IMR-90 (cell line): ENCODE measurements at regions not wholly inside any gene's neighbourhood (a gene's known extent, or its start where the extent isn't known, plus 50 kb on each side); places are given as distances from the start of the nearest gene placed in this dataset.
A peak's percentile ranks its signal among the peaks of the same experiment; 100 is the strongest.

ENCODE experiments used
- ATAC-seq: fragments of 200-7000 bp; cut with Tn5 transposase; 2 replicates; pipeline ENCODE4 v1.9.1; 2020; ENCODE audit warnings: low read depth, mild to moderate bottlenecking, moderate library complexity
- BruUV-seq: library from RNA; stranded (reverse); fragments of 400-500 nt; replicated peaks from 2 replicates; lab custom pipeline; 2021; lab: Mats Ljungman, UMichigan
- CTCF ChIA-PET: fragments of 300-600 bp; formaldehyde crosslinking; extraction: SDS; loops from one replicate; lab custom pipeline; 2021; ENCODE audit warnings: antibody characterized with exemption; lab: Yijun Ruan, JAX
- POLR2A ChIA-PET: fragments of 300-600 bp; sonication (Branson Sonifier 250); formaldehyde crosslinking; loops from one replicate; lab custom pipeline; 2022; ENCODE audit warnings: antibody characterized with exemption; ENCODE audit not compliant: unreplicated experiment; lab: Charles Lee
- DNase-seq: peaks from one replicate; pipeline ENCODE4 v3.0.0; 2013
- H2AFZ ChIP-seq: replicated peaks from 2 replicates; pipeline ENCODE3; 2013; ENCODE audit warnings: low read length, mild to moderate bottlenecking; ENCODE audit not compliant: poor library complexity
- H2AK5ac ChIP-seq: 2 replicates; pipeline ENCODE4 v1.6.1; 2013; ENCODE audit warnings: low read depth, low read length, inconsistent platforms
- H2AK9ac ChIP-seq: replicated peaks from 2 replicates; pipeline ENCODE3; 2013; ENCODE audit warnings: mild to moderate bottlenecking, low read depth, low read length, moderate library complexity; ENCODE audit not compliant: poor library complexity
- H2BK120ac ChIP-seq: 2 replicates; pipeline ENCODE4 v1.6.1; 2013; ENCODE audit warnings: low read depth, low read length, inconsistent platforms
- H2BK15ac ChIP-seq: 3 replicates; pipeline ENCODE4 v1.6.1; 2013; ENCODE audit warnings: low read depth, low read length, inconsistent platforms
- H2BK20ac ChIP-seq: 2 replicates; pipeline ENCODE4 v1.6.1; 2013; ENCODE audit warnings: low read depth, mild to moderate bottlenecking, inconsistent platforms, low read length, moderate library complexity
- H2BK5ac ChIP-seq: 2 replicates; pipeline ENCODE4 v1.6.1; 2013; ENCODE audit warnings: mild to moderate bottlenecking, low read depth, low read length, inconsistent platforms; ENCODE audit not compliant: poor library complexity, severe bottlenecking
- H3K14ac ChIP-seq: replicated peaks from 2 replicates; pipeline ENCODE4 v1.6.1; 2013; ENCODE audit warnings: low read depth, low read length, inconsistent platforms
- H3K18ac ChIP-seq: 2 replicates; pipeline ENCODE4 v1.6.1; 2013; ENCODE audit warnings: low read depth, low read length, control low read depth
- H3K23ac ChIP-seq: 2 replicates; pipeline ENCODE4 v1.6.1; 2013; ENCODE audit warnings: low read depth, low read length, inconsistent platforms
- H3K27ac ChIP-seq: 2 replicates; pipeline ENCODE4 v1.5.1; 2013; ENCODE audit warnings: mild to moderate bottlenecking, control low read depth, low read length; ENCODE audit not compliant: insufficient read depth
- H3K27me3 ChIP-seq: 2 replicates; pipeline ENCODE4 v1.6.1; 2013; ENCODE audit warnings: low read length; ENCODE audit not compliant: control insufficient read depth, insufficient read depth
- H3K36me3 ChIP-seq: 2 replicates; pipeline ENCODE4 v1.6.1; 2013; ENCODE audit warnings: low read length, mixed read lengths; ENCODE audit not compliant: control insufficient read depth, insufficient read depth
- H3K4ac ChIP-seq: 2 replicates; pipeline ENCODE4 v1.6.1; 2013; ENCODE audit warnings: low read depth, low read length, inconsistent platforms
- H3K4me1 ChIP-seq: 2 replicates; pipeline ENCODE4 v1.6.1; 2013; ENCODE audit warnings: low read length, mixed read lengths; ENCODE audit not compliant: control insufficient read depth, insufficient read depth
- H3K4me2 ChIP-seq: 2 replicates; pipeline ENCODE4 v1.6.1; 2013; ENCODE audit warnings: low read depth, mild to moderate bottlenecking, control low read depth, low read length, moderate library complexity
- H3K4me3 ChIP-seq: 2 replicates; pipeline ENCODE4 v1.5.1; 2013; ENCODE audit warnings: low read depth, mild to moderate bottlenecking, control low read depth, low read length, moderate library complexity; ENCODE audit not compliant: insufficient read depth
- H3K56ac ChIP-seq: 2 replicates; pipeline ENCODE4 v1.6.1; 2013; ENCODE audit warnings: low read length, inconsistent platforms; ENCODE audit not compliant: insufficient read depth; ENCODE audit errors: extremely low read depth
- H3K79me1 ChIP-seq, 2 experiments: 2 replicates each; pipeline ENCODE4 v1.6.1; 2013; ENCODE audit warnings: low read length in 2 of 2, inconsistent platforms in 1 of 2, low read depth in 1 of 2
- H3K9ac ChIP-seq: 2 replicates; pipeline ENCODE4 v1.6.1; 2013; ENCODE audit warnings: low read depth, low read length, control low read depth
- H3K9me1 ChIP-seq: 2 replicates; pipeline ENCODE4 v1.6.1; 2013; ENCODE audit warnings: low read length, inconsistent platforms; ENCODE audit not compliant: insufficient read depth
- H3K9me3 ChIP-seq: 2 replicates; pipeline ENCODE4 v1.6.1; 2013; ENCODE audit warnings: low read length; ENCODE audit not compliant: control insufficient read depth, insufficient read depth
- H4K20me1 ChIP-seq: 2 replicates; pipeline ENCODE4 v1.6.1; 2013; ENCODE audit warnings: low read length, inconsistent platforms; ENCODE audit not compliant: insufficient read depth
- H4K5ac ChIP-seq: 2 replicates; pipeline ENCODE4 v1.6.1; 2013; ENCODE audit warnings: mild to moderate bottlenecking, low read depth, low read length, control low read depth
- H4K8ac ChIP-seq, 2 experiments: 2 replicates each; pipeline ENCODE4 v1.6.1; 2013; ENCODE audit warnings: low read depth in 2 of 2, low read length in 2 of 2, control low read depth in 1 of 2, inconsistent platforms in 1 of 2
- H4K91ac ChIP-seq: 2 replicates; pipeline ENCODE4 v1.6.1; 2013; ENCODE audit warnings: low read depth, low read length, inconsistent platforms; ENCODE audit not compliant: insufficient read depth
- BHLHE40 ChIP-seq: fragments of 150-350 bp; IDR thresholded peaks from 2 replicates; pipeline ENCODE4 v1.6.1; 2016; ENCODE audit warnings: mild to moderate bottlenecking, low read depth, low read length
- CEBPB ChIP-seq: IDR thresholded peaks from 2 replicates; pipeline ENCODE4 v1.6.1; 2012; ENCODE audit warnings: low read depth, low read length, improper control_type of control experiment
- CHD1 ChIP-seq: IDR thresholded peaks from 2 replicates; pipeline ENCODE4 v1.6.1; 2012; ENCODE audit warnings: low read depth, low read length, improper control_type of control experiment
- CTCF ChIP-seq: conservative IDR thresholded peaks from 2 replicates; pipeline ENCODE4 v1.5.1; 2012; ENCODE audit warnings: mild to moderate bottlenecking, low read depth, low read length, improper control_type of control experiment
- ELK1 ChIP-seq: fragments of 150-350 bp; IDR thresholded peaks from 2 replicates; pipeline ENCODE4 v1.6.1; 2016; ENCODE audit warnings: low read depth, mild to moderate bottlenecking, low read length, moderate library complexity, borderline replicate concordance
- MAFK ChIP-seq: IDR thresholded peaks from 2 replicates; pipeline ENCODE4 v1.6.1; 2012; ENCODE audit warnings: low read depth, low read length, improper control_type of control experiment
- MAZ ChIP-seq: IDR thresholded peaks from 2 replicates; pipeline ENCODE4 v1.6.1; 2012; ENCODE audit warnings: low read depth, mild to moderate bottlenecking, low read length, improper control_type of control experiment, moderate library complexity, borderline replicate concordance
- MXI1 ChIP-seq: IDR thresholded peaks from 2 replicates; pipeline ENCODE4 v1.6.1; 2012; ENCODE audit warnings: low read depth, mild to moderate bottlenecking, low read length, moderate library complexity, borderline replicate concordance
- POLR2A ChIP-seq: IDR thresholded peaks from 2 replicates; pipeline ENCODE4 v1.6.1; 2012; ENCODE audit warnings: mild to moderate bottlenecking, low read depth, low read length
- RAD21 ChIP-seq: IDR thresholded peaks from 2 replicates; pipeline ENCODE4 v1.6.1; 2012; ENCODE audit warnings: low read length, improper control_type of control experiment
- RCOR1 ChIP-seq: IDR thresholded peaks from 2 replicates; pipeline ENCODE4 v1.6.1; 2012; ENCODE audit warnings: mild to moderate bottlenecking, low read length, improper control_type of control experiment; ENCODE audit not compliant: insufficient replicate concordance
- RFX5 ChIP-seq: IDR thresholded peaks from 2 replicates; pipeline ENCODE4 v1.8.0; 2012; ENCODE audit warnings: low read depth, mild to moderate bottlenecking, low read length, moderate library complexity
- USF2 ChIP-seq: fragments of 150-350 bp; IDR thresholded peaks from 2 replicates; pipeline ENCODE4 v1.6.1; 2017; ENCODE audit warnings: mild to moderate bottlenecking, antibody characterized with exemption, low read length, low read depth
- WGBS, 2 experiments: methylation state at CpG; one replicate each; pipeline versions ENCODE4 v1.1.5 to v1.1.7; 2013; ENCODE audit warnings: missing lambda C conversion rate in 2 of 2; ENCODE audit not compliant: insufficient read length in 1 of 2; ENCODE audit errors: extremely low coverage in 2 of 2; 5-methylcytosine and 5-hydroxymethylcytosine counted together
- dilution Hi-C: fragments of 300-500 bp; cut with HindIII; formaldehyde crosslinking; loops from one replicate; pipeline ENCODE4 v1.14.3; 2018; ENCODE audit warnings: low sequenced_read_pairs; ENCODE audit not compliant: unreplicated experiment
- in situ Hi-C: fragments of 300-500 bp; cut with MboI; formaldehyde crosslinking; loops from 3 replicates; pipeline ENCODE4 v1.14.3; 2019; ENCODE audit warnings: low sequenced_read_pairs, inconsistent platforms, mixed read lengths
- intact Hi-C: fragments of 100-400 bp; cut with micrococcal nuclease; formaldehyde crosslinking; loops from 2 replicates; pipeline ENCODE4 v1.10.0; 2022

- no peak for TF ChIP-seq RFX5
- no peak for TF ChIP-seq BHLHE40
- TF ChIP-seq CEBPB = no peak
- TF ChIP-seq MAZ = no peak
- no peak for TF ChIP-seq ELK1
- TF ChIP-seq RAD21 = no peak
- TF ChIP-seq CHD1 = no peak
- TF ChIP-seq USF2 = no peak
- TF ChIP-seq MXI1 = no peak
- TF ChIP-seq RCOR1 = no peak
- no peak for TF ChIP-seq CTCF
- TF ChIP-seq POLR2A = no peak
- no peak for TF ChIP-seq MAFK
- H3K14ac ChIP-seq = 0 out of 2 replicates have a peak overlapping the region, but pooled peaks have one; percentile 34
- no peak overlapping the region for H4K91ac ChIP-seq
- H3K56ac ChIP-seq = no peak overlapping the region
- no peak overlapping the region for H3K18ac ChIP-seq
- H3K4me3 ChIP-seq = no peak overlapping the region
- no peaks in the 10 kb centered on the region for H3K9me3 ChIP-seq
- no peaks in the 10 kb centered on the region for H3K36me3 ChIP-seq
- no peaks in the 10 kb centered on the region for H4K20me1 ChIP-seq
- H2BK20ac ChIP-seq = peak overlapping the region; percentile 27; the same call in 1 of the 2 replicates
- H3K4me2 ChIP-seq = peak overlapping the region; percentile 21; the same call in 1 of the 2 replicates
- H3K9me1 ChIP-seq = no peaks in the 10 kb centered on the region
- peak overlapping the region; percentile 11; the same call in 1 of the 2 replicates for H3K4ac ChIP-seq
- POLR2A ChIA-PET = interaction anchor here (0.6 kb wide), 1 partner anchor 269 kb away, joined by 3 read pairs; no protein-coding TSS in a partner anchor
- in situ Hi-C loops = no loop called here
- CTCF ChIA-PET = interaction anchor here (1.2 kb wide), 1 partner anchor 10 kb away, joined by 3 read pairs; no protein-coding TSS in a partner anchor
- H3K9ac ChIP-seq = no peak overlapping the region
- DNase-seq = peak; percentile 79
- no peak overlapping the region for H4K5ac ChIP-seq
- H2AFZ ChIP-seq = no peak overlapping the region
- H2AK5ac ChIP-seq = peak overlapping the region; percentile 80; the same call in 1 of the 2 replicates
- no peak overlapping the region for H3K27ac ChIP-seq
- intact Hi-C loops = loop anchor here (5.0 kb wide), 1 partner anchor 419 kb away; the partner anchor contains the start of gene ALCAM
- BruUV-seq = no TSS peak
- peak overlapping the region; percentile 28 for H2BK5ac ChIP-seq
- H3K4me1 ChIP-seq = peaks cover 4% of the 10 kb centered on the region
- ATAC-seq = peak; percentile 24; the same call in 1 of the 2 replicates
- no peak overlapping the region; the same call in 2 of the 3 replicates for H2BK15ac ChIP-seq
- H2AK9ac ChIP-seq = no peak overlapping the region
- no peaks in the 10 kb centered on the region for H3K79me1 ChIP-seq
- H2BK120ac ChIP-seq = 0 out of 2 replicates have a peak overlapping the region, but pooled peaks have one; percentile 24
- H4K8ac ChIP-seq = no peak overlapping the region
- whole genome bisulfite sequencing, 2 experiments = no CpG with 5 or more reads among the region's 3 CpGs
- H3K23ac ChIP-seq = 0 out of 2 replicates have a peak overlapping the region, but pooled peaks have one; percentile 28
- dilution Hi-C loops = no loop called here
- H3K27me3 ChIP-seq = no peaks in the 10 kb centered on the region
Measured at GRCh38 chr3:104947943-104948342, 418.8 kb upstream of the ALCAM start.
